OCI-LY3 (cell line): ENCODE measurements at regions not wholly inside any gene's neighbourhood (a gene's known extent, or its start where the extent isn't known, plus 50 kb on each side); places are given as distances from the start of the nearest gene placed in this dataset.

ENCODE experiments used
- EZH2phosphoT487 ChIP-seq: fragments of 200-600 bp; shearing (Covaris generic); IDR thresholded peaks from 2 replicates; pipeline ENCODE4 v1.6.1; 2018; ENCODE audit warnings: antibody characterized with exemption, mixed run types, low read depth
- TF ChIP-seq, protein P1 (sequence below): fragments of 200-600, 300-600 bp; sonication (generic); IDR thresholded peaks from 2 replicates; pipeline ENCODE4 v1.5.1; 2014; ENCODE audit warnings: antibody characterized with exemption, low read length, low read depth

DNA sequence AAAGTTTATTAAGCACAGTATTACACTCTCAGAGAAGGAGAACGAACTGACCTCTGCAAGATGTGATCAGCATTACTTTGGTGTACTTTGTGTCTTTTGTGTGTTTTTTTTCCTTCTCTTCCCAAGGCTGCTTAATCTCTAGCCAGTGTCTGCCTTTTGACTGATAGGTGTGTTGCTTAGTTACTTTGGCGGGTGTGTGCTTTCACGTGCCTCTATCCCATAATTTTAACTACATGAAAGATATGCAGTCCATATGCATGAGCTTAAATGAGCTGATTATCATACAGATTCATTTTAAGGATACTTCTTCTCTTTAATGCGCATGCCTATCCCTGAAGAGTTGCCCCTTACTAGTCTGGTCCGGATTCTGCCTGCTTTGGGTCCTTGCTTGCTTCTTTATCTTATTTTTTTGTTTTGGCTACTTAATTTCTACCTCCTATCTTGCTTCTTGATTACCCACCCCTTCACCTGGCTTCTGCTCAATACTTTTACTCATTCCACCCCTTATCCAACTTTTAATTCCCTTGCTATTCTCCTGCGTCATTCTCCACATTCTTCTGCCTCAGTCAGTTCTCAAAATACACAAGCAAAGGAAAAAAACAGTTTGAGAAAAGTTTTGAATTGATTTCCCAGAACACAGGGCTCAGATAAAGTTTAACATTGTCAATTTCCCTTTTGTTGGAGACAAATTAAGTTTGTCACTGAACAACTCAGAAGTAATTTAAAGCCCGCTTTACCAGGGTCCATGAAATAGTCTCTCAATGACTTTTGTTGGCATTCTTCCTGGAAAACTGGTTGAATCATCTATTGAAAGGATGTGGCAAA, 182.0 kb downstream of the TENT5D start:
- TF ChIP-seq, protein P1, sequence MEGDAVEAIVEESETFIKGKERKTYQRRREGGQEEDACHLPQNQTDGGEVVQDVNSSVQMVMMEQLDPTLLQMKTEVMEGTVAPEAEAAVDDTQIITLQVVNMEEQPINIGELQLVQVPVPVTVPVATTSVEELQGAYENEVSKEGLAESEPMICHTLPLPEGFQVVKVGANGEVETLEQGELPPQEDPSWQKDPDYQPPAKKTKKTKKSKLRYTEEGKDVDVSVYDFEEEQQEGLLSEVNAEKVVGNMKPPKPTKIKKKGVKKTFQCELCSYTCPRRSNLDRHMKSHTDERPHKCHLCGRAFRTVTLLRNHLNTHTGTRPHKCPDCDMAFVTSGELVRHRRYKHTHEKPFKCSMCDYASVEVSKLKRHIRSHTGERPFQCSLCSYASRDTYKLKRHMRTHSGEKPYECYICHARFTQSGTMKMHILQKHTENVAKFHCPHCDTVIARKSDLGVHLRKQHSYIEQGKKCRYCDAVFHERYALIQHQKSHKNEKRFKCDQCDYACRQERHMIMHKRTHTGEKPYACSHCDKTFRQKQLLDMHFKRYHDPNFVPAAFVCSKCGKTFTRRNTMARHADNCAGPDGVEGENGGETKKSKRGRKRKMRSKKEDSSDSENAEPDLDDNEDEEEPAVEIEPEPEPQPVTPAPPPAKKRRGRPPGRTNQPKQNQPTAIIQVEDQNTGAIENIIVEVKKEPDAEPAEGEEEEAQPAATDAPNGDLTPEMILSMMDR: no peak
- TF ChIP-seq EZH2phosphoT487: no peak
